GM21515 (cell line): ENCODE measurements at regions not wholly inside any gene's neighbourhood (a gene's known extent, or its start where the extent isn't known, plus 50 kb on each side); places are given as distances from the start of the nearest gene placed in this dataset.

Experiments
- ATAC-seq: cut with Tn5 transposase; IDR thresholded peaks from one replicate; pipeline ENCODE4 v1.9.1; 2021; ENCODE audit not compliant: unreplicated experiment

DNA sequence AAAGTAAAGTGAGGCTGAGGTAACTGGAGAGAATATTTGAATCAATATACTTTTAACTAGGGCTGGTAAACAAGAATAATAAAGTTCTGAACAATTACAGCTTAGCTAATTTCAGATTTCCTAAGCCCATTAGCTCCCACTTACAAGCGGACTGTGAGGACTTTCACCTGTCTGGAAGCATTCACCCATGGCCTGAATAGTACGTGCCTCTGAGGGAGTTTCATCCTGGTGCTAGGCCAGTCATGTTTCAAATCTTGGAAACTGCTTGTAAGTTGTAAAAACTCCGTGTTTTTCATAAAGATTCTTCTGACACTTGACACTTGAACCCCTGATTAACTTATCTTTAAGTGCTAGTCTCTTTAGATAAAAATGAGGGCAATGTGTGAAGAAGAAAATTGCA is 975.2 kb upstream of the GHITM start:
- ATAC-seq, result no peak

DNA sequence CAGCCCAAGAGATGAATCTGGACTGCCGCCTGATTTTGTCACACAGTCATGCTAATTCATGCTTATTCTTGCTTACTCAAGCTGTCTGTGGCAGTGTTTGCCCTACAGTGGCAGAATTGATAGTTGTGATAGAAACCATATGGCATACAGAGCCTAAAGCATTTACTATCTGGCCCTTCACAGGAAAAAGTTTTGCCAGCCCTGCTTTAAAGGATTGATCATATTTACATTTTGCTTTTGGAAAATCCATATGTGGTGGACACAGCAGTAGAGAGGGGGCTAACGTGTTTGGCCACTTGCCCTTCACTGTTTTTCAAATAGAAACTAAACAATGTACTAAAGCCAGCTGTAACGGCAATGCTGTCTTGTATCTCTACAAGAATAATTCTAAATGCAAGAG is 974.0 kb upstream of the GHITM start:
- no peak for ATAC-seq

DNA sequence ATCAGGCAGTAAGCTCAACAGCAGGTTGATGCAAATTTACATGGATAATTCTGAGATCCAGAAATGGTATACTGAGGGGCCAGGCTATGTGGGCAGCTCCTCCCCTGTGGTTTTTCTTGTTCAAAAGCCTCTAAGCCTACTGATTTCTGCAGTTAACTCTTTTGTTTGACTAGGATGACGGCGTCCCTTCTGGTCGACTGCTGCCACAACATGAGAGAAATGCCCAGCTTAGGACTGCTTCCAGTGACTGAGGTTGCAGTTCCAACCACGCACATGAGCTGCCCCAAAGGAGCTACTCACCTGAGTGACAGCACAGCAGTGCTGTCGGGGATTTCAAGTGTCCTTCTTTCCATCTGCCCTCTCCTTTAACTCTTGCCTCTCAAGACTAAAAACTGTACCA is 973.0 kb upstream of the GHITM start:
- no peak for ATAC-seq

DNA sequence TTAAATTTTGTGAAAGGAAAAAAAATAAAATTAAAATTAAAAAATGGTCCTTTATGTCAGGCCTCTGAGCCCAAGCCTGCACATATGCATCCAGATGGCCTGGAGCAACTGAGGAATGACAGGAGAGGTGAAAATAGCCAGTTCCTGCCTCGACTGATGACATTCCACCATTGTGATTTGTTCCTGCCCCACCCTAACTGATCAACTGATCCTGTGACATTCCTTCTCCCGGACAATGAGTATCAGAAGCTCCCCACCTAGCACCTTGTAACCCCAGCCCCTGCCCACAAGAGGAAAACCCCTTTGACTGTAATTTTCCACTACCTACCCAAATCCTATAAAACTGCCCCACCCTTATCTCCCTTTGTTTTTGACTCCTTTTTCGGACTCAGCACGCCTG is 972.2 kb upstream of the GHITM start:
- no peak for ATAC-seq

DNA sequence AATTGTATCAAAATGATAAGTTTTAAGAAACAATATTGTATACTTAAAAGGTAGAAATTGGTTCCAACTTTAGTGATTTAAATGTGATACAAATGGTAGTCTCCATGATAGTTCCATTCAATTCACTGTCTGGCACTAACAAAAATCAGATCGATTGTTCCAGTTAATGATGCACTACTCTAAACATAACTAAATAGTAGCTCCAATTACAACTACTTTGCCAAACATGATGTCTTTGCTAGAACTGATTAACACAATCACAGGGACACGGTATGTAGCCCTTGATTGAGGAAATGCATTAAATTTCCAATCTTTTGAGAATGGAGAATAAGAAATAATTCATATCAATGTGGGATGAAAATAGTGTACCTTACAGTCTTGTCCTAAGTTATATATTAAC is 962.4 kb upstream of the GHITM start:
- no peak for ATAC-seq

DNA sequence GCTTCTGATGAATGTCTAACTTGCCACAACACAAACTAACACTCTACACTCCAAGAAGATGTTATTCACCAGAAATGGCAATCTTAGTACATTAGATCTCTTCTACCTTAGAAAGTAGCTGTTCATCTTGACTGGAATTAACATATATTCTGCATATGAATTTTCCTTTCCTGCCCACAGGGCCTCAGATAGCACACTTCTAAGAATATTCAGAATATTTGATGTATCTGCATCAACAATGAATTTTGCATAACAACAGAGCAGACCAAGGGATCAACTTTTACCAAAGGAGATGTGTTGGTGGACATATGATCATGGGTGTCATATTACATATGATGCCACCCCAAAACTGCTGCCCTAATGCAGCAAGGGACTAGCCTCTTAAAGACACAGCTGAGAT is 960.8 kb upstream of the GHITM start:
- ATAC-seq, result no peak

DNA sequence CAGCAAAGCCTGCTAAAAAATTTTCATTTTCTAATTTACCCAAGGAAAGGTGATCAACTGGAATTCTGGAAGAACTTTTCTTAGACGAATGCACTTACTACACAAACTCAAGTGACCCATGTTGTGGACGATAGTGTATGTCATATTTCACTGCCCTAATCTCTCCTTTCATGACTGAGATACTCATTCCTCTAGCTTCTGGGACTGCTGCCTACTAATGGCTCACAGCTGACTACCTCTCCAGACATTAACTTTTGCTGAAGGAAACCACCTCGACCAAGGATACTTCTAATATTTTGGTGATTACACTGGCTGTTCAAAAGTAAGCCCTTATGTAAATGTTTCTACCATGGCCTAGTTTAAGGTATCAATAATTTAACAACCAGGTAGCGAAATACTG is 959.9 kb upstream of the GHITM start:
- no peak for ATAC-seq

DNA sequence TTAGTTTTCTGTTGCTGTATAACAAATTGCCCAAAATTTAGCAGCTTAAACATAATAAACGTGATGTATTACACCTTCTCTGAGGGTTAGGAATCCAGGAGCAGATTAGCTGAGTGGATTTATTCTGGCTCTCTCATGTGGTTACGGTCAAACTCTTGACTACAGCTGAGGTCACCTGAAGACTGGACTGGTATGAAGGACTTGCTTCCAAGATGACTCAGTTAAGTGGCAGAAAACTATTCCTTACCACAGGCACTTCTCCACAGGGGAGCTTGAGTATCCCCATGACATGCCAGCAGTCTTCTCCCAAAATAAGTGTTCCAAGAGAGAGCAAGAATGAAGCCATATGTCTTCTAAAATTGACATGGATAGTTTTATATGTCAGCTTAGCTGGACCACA is 957.2 kb upstream of the GHITM start:
- ATAC-seq, result no peak

DNA sequence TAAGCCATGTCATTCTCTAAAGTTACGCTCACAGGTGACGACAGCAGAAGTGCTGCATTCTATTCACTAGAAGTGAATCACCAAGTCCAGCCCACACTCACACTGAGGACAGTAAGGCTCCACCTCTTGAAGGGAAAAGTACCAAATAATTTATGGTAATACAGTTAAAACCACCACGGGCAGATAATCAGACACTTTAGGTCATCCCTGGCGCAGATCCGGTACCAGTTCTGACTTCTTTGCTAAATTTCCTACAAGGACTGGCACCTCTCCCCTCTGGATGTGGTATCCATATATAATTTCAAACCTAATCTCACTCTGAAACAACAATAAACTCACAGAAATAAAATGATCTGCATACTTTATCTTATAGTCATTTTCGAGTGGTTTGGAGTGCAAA is 954.7 kb upstream of the GHITM start:
- no peak for ATAC-seq

DNA sequence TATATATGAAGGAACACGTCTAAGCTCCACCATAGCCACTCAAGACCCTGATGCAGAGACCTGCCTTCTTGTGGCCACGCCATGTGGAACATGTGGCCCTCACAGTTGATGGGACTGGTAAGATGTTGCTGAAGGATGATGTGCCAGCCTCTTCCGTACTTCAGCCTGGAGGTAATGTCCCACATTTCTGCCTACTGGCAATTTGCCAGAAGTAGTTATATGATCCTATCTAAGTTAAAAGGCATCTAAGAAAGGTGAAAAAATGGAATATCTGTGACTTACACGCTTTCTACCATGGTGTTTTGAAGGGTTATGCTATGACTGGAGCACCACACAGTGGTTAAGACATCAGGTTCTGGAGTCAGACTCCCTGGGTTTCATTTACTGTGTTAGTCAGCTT is 948.7 kb upstream of the GHITM start:
- ATAC-seq, result no peak

DNA sequence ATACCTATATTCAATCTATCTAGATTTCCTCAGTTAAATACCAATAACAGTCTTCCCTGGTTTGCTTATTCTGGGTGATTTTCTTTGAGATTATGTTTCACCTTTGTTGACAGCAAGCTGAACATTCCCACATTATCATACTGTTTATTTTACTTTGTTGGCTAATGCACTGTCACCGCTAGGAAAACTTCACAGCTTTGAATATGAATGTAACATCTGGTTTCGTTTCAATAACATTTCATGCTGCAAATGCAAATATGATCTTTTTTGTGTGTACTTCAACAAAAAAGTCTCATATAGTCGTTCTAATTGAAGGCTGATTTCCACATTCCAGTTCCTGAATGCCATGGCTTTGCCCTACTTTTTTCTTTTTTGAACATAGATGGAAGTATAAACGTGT is 946.3 kb upstream of the GHITM start:
- ATAC-seq, result no peak

DNA sequence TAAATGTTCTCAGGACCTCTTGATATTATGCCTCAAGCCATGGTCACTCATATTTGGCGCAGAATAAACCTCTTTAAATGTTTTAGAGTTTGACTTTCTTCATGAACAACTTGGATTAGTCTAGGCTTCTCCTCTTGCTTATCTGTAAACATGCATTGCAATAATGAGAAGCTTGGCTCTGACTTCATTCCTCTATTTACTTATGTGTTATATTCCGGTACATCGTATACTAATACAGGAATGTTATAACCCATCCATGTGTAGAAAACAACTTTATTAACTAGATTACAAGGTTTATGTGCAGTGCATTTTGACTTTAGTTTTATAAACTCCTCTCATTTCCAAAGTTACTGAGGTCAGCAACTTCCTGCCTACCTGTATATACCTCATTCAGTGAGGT is 944.3 kb upstream of the GHITM start:
- no peak for ATAC-seq

DNA sequence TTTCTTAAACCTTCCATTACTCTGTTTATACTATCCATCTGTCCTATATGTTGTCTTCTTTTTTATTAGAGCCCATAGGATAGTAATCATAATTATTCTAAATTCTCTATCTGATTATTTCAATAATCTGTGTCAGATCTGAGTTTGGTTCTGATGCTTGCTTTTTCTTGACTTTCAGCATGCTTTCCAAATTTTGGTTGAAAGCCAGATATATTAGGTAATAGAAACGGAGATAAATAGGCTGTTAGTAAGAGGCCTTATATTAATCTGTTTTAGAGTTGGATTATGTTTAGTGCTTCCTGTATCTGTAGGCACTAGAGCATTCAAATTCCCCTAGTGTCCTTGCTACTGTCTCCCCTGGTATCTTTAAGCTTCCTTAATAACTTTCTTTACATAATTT is 939.9 kb upstream of the GHITM start:
- ATAC-seq, result no peak

DNA sequence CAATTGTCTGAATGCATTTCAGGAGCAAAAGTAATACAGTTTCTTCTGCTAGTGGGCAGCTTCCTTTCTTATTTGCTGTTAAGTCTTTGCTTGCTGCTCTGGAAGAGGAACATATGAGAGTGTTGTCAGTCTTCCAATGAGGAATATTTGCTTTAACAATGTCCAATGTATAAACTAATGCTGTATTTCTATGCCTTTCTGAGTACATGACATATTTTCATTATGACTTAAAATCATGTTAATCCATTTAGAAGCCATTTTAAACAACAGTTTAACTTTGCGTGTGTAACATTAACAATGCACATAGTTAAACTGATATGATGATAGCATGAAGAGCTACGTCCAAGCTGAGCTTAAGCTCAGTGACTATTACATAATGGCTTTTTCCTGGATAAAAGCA is 933.4 kb upstream of the GHITM start:
- ATAC-seq, result no peak

DNA sequence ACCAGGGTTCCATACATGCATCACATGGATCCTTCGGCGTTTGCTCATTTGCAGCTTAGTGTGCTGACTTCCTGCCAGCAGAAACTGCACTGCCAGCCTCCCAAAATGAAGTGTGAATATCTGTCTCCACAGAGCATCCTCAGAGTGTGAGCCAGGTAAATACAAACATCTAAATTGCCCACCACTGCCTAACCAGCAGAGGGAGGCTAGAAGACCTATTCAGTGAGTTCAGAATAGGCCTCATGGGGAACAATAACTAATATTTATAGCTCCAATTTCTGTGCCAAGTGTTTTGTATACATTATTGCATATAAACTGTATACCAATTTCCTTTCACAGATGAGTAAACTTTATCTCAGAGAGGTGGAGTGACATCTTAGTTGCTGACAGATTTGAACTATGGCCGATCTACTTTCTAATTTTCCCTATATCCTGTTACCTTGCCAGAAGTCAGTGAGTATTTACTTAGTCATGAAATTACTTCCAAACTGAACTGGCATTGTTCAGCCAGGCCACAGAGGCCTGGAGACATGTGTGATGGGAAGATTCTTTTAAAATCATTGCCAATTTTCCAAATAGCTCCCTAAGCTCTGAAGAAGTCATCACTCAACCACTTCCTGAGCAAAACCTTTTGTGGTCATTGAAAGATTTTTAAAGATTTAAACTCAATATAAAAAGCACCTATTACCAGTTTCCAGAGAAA is 926.5 kb upstream of the GHITM start:
- ATAC-seq, result no peak

DNA sequence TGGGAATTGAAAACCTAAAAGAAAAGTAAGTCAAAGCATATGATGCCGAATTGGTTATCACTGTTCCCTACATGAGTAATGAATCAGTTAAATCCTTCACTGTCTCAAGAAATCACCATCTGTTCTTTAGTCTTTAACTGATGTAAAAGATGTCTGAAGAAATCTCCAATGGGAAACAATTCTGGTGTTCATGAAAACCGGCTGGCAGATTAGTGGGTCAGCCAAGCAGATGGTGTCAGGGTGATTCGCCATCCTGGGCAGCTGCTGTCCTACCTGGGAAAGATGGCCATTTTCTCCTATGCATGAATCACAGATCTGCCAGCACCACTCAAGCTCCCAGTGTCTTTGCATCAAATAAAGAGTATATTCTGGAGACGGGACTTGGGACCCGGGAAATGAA is 925.2 kb upstream of the GHITM start:
- ATAC-seq, result no peak

DNA sequence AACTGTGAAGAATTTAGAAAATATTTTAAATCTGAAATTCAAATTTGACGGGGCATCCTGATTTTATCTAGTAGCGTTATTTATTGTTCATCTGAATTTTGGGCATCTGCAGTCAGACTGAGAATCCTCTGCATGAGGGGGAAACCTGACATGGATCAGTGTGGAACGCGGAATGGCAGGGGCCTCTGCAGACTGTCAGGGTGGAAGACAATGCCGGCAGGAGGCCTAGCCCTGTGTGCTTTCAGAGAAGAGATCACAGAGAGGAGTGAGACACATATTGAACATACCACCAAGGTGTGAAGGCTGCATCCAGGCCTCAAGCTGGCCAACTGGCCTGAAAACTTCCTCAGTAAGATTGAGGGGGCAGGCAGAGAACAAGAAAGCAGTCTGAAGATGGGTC is 921.1 kb upstream of the GHITM start:
- ATAC-seq, result no peak

DNA sequence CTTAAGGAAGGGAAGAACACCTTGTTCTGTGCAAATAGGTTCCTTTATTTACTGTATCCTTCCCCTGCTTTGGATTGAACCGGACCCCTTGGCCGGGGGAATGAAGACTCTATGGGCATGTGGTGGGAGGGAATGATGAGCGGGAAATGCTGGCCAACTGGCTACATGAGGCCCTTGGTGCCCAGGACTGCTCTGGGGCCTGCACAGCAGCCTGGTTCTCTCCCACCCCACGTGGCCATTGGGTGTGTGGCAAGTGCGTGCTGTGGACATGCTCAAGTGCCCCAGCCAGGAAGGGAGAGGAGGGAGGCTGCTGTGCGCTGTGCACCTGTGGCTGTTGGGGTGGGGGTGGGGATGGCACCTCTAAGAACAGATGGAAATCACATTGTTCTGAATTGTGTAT is 917.0 kb upstream of the GHITM start:
- ATAC-seq, result no peak

DNA sequence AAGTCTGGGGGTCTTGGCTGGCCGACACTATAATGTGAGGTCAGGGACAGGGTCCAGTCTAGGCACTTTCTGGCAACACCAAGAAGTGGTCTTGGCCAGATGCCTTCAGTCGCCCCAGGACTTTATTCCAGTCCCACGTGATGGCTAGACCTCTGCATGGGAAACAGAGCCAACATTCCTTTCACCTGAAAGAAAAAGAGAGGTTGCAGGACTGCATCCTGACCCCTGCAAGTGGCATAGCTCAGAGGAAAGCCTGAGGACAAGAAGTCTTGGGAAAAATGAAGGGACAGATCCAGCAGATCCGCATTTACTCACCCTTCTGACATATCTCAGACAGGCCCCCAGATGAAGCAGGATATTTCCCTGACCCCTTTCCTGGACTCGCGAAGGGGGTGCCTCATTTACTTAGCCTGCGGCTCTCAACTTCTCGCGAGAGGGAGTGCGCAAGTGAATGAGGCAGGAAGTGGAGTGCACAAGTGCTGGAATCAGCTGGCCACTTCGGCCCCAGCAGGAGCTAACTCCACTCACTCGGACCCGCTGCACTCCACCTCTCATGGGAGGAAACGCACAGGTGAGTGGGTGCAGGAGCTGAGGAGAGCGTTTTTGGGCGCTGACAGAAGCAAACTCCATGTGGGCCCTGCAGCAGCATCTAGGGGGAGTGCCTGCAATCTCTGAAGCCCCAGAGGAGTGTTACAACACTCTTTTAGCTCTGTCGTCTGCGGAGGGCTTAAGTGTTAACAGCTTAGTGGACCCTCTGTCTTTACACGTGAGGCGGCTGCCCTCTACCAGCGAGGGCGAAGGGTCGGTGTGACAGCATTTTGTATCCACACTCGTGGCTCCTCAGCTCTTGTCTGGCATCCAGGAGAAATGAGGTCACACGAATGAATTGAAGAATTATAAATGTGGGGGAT is 916.2 kb upstream of the GHITM start:
- ATAC-seq, result no peak

DNA sequence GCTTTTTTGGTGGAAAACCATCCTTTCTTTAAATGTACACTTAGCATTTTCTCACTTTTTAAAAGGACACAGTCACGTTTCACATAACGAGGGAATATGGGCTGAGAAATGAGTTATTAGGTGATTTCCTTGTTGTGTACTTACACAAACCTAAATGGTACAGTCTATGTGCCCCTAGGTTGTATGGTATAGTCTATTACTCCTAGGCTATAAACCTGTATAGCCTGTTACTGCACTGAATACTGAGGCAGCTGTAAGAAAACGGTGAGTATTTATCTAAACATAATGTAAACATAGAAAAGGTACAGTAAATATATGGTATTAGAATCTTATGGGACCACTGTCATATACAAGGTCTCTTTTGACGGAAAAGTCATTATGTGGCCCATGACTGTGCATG is 913.5 kb upstream of the GHITM start:
- no peak for ATAC-seq

DNA sequence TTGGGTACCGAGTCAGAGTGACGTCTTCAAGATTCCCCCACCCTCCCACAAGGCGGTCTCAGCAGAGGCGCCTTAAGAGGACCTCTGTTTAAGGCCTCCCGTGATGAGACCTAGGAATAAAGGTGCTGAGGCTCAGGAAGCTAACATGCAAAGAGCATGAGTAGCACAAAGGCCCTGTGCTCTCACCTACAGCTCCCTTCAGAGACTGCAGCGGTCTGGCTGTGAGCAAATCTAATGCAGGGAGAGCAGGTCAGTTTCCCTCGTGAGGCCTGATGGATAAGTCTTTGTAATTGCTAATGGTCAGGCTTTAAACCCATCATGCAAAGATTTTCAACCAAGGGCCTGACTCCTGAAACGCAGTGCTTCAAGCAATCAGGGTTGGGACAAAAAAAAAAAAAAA is 909.3 kb upstream of the GHITM start:
- ATAC-seq, result no peak

DNA sequence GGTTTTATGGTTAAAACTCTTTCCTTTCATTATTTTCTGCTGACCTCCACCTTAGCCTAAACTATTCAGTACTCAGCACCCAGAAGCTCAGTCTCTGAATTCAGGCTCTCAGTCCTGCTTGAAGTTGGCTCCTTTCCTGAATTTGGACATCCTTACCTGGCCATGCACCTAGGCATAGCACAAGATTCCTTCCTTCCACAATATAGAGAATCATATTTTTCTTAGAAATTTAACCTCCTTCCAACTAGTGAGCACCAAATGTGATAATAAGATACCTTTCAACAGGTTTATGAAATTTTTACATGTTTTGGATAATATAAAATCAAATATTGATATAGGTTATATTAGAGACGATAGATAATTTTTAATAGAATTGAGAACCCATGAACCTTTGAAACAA is 905.6 kb upstream of the GHITM start:
- no peak for ATAC-seq
